ENCODE measurements at regions not wholly inside any gene's neighbourhood (a gene's known extent, or its start where the extent isn't known, plus 50 kb on each side); places are given as distances from the start of the nearest gene placed in this dataset.

GRCh38 chr14:46788994-46789393 lies 137.4 kb upstream of the RPL10L start:
- intact Hi-C loops (cut with DNase I, micrococcal nuclease) = no loop called here
- no peaks in the 10 kb centered on the region for H3K27me3 Mint-ChIP-seq
- H3K4me3 Mint-ChIP-seq = no peak overlapping the region
- ChIA-PET CTCF (no interaction called here), POLR2A (no interaction called here)
- H3K27ac Mint-ChIP-seq = no peak overlapping the region
- ATAC-seq = no peak
- no peaks in the 10 kb centered on the region for H3K36me3 Mint-ChIP-seq (ENCODE audit: low read depth)
- peaks cover 11% of the 10 kb centered on the region for H3K9me3 Mint-ChIP-seq (ENCODE audit: low read depth)
- no peak for DNase-seq
- H3K4me1 Mint-ChIP-seq = no peaks in the 10 kb centered on the region

GRCh38 chr14:46782281-46782680 lies 130.7 kb upstream of the RPL10L start:
- DNase-seq (no peak), ATAC-seq (no peak)
- intact Hi-C loops (cut with DNase I, micrococcal nuclease) = no loop called here
- Mint-ChIP-seq H3K36me3 (ENCODE audit: low read depth) (no peaks in the 10 kb centered on the region), H3K27ac (no peak overlapping the region), H3K4me1 (no peaks in the 10 kb centered on the region), H3K27me3 (no peaks in the 10 kb centered on the region), H3K4me3 (no peak overlapping the region), H3K9me3 (ENCODE audit: low read depth) (peaks cover 16% of the 10 kb centered on the region)
- CTCF ChIA-PET = no interaction called here
- POLR2A ChIA-PET = no interaction called here

GRCh38 chr14:46769292-46769691 lies 117.7 kb upstream of the RPL10L start:
- H3K4me1 Mint-ChIP-seq = no peaks in the 10 kb centered on the region
- POLR2A ChIA-PET = no interaction called here
- no peak for ATAC-seq
- H3K36me3 Mint-ChIP-seq (ENCODE audit: low read depth) = no peaks in the 10 kb centered on the region
- no peak overlapping the region for H3K27ac Mint-ChIP-seq
- no peak overlapping the region for H3K4me3 Mint-ChIP-seq
- peaks cover 3% of the 10 kb centered on the region for H3K9me3 Mint-ChIP-seq (ENCODE audit: low read depth)
- CTCF ChIA-PET = interaction anchor here (0.7 kb wide), 1 partner anchor 288 kb away, joined by 3 read pairs; no protein-coding TSS in a partner anchor
- intact Hi-C loops (cut with DNase I, micrococcal nuclease) = no loop called here
- DNase-seq = no peak
- H3K27me3 Mint-ChIP-seq = no peaks in the 10 kb centered on the region

GRCh38 chr14:46747001-46747652 lies 95.5 kb upstream of the RPL10L start:
- ChIA-PET POLR2A (no interaction called here), CTCF (no interaction called here)
- intact Hi-C loops (cut with DNase I, micrococcal nuclease) = no loop called here
- no peak overlapping the region for H3K4me3 Mint-ChIP-seq
- no peak overlapping the region for H3K27ac Mint-ChIP-seq
- no peaks in the 10 kb centered on the region for H3K4me1 Mint-ChIP-seq
- H3K36me3 Mint-ChIP-seq (ENCODE audit: low read depth) = no peaks in the 10 kb centered on the region
- ATAC-seq (no peak), DNase-seq (no peak)
- H3K27me3 Mint-ChIP-seq = no peaks in the 10 kb centered on the region
- peaks cover 11% of the 10 kb centered on the region for H3K9me3 Mint-ChIP-seq (ENCODE audit: low read depth)

GRCh38 chr14:46734286-46734685 lies 82.7 kb upstream of the RPL10L start:
- CTCF ChIA-PET = no interaction called here
- no peaks in the 10 kb centered on the region for H3K27me3 Mint-ChIP-seq
- H3K27ac Mint-ChIP-seq = no peak overlapping the region
- DNase-seq = no peak
- peaks cover 20% of the 10 kb centered on the region for H3K9me3 Mint-ChIP-seq (ENCODE audit: low read depth)
- H3K4me3 Mint-ChIP-seq = no peak overlapping the region
- no peak for ATAC-seq
- intact Hi-C loops (cut with DNase I, micrococcal nuclease) = no loop called here
- H3K4me1 Mint-ChIP-seq = no peaks in the 10 kb centered on the region
- no peaks in the 10 kb centered on the region for H3K36me3 Mint-ChIP-seq (ENCODE audit: low read depth)
- POLR2A ChIA-PET = no interaction called here

GRCh38 chr14:46717211-46717610 lies 65.6 kb upstream of the RPL10L start:
- intact Hi-C loops (cut with DNase I, micrococcal nuclease) = no loop called here
- Mint-ChIP-seq H3K4me3 (no peak overlapping the region), H3K4me1 (no peaks in the 10 kb centered on the region), H3K36me3 (ENCODE audit: low read depth) (no peaks in the 10 kb centered on the region), H3K27ac (no peak overlapping the region), H3K9me3 (ENCODE audit: low read depth) (no peaks in the 10 kb centered on the region), H3K27me3 (no peaks in the 10 kb centered on the region)
- no peak for ATAC-seq
- ChIA-PET CTCF (no interaction called here), POLR2A (no interaction called here)
- no peak for DNase-seq

All from activated CD4-positive, alpha-beta T cell treated with anti-CD3 and anti-CD28 coated beads for 36 hours (primary cell).